EH (cell line): ENCODE measurements at regions not wholly inside any gene's neighbourhood (a gene's known extent, or its start where the extent isn't known, plus 50 kb on each side); places are given as distances from the start of the nearest gene placed in this dataset.

Source experiments
- DNase-seq: peaks from one replicate; pipeline ENCODE4 v3.0.0-alpha.2; 2015; ENCODE audit warnings: low read depth

GRCh38 chr18:29241199-29241598 lies 1064.3 kb upstream of the CDH2 start:
- DNase-seq = no peak

GRCh38 chr18:29234751-29235150 lies 1057.8 kb upstream of the CDH2 start:
- no peak for DNase-seq

GRCh38 chr18:29226213-29226612 lies 1049.3 kb upstream of the CDH2 start:
- no peak for DNase-seq

GRCh38 chr18:29225351-29225750 lies 1048.4 kb upstream of the CDH2 start:
- DNase-seq = no peak

- DNase-seq = peak; percentile 25
Observed at GRCh38 chr18:29218091-29218490, 1041.2 kb upstream of the CDH2 start.

GRCh38 chr18:29217124-29217915 lies 1040.4 kb upstream of the CDH2 start:
- no peak for DNase-seq

- no peak for DNase-seq
Observed at GRCh38 chr18:29198834-29199233, 1021.9 kb upstream of the CDH2 start.

GRCh38 chr18:29196307-29196706 lies 1019.4 kb upstream of the CDH2 start:
- DNase-seq = no peak

- peak; percentile 52 for DNase-seq
Observed at GRCh38 chr18:29191263-29191662, 1014.3 kb upstream of the CDH2 start.

GRCh38 chr18:29188760-29189159 lies 1011.8 kb upstream of the CDH2 start:
- DNase-seq = no peak

GRCh38 chr18:29185801-29186200 lies 1008.9 kb upstream of the CDH2 start:
- DNase-seq = no peak

GRCh38 chr18:29184654-29185053 lies 1007.7 kb upstream of the CDH2 start:
- peak; percentile 44 for DNase-seq

GRCh38 chr18:29181151-29181901 lies 1004.4 kb upstream of the CDH2 start:
- peak; percentile 97 for DNase-seq

- DNase-seq = no peak
Observed at GRCh38 chr18:29176681-29177080, 999.8 kb upstream of the CDH2 start.

- no peak for DNase-seq
Observed at GRCh38 chr18:29174891-29175290, 998.0 kb upstream of the CDH2 start.

GRCh38 chr18:29172756-29173067 lies 995.8 kb upstream of the CDH2 start:
- no peak for DNase-seq

GRCh38 chr18:29171892-29172755 lies 995.2 kb upstream of the CDH2 start:
- DNase-seq = no peak

GRCh38 chr18:29169599-29169998 lies 992.7 kb upstream of the CDH2 start:
- DNase-seq = no peak

GRCh38 chr18:29164993-29165599 lies 988.2 kb upstream of the CDH2 start:
- DNase-seq = peak; percentile 94

GRCh38 chr18:29164020-29164706 lies 987.2 kb upstream of the CDH2 start:
- peak; percentile 96 for DNase-seq

GRCh38 chr18:29163596-29163995 lies 986.7 kb upstream of the CDH2 start:
- no peak for DNase-seq

GRCh38 chr18:29161429-29161828 lies 984.5 kb upstream of the CDH2 start:
- no peak for DNase-seq
